GM12878 (cell line): ENCODE measurements at regions not wholly inside any gene's neighbourhood (a gene's known extent, or its start where the extent isn't known, plus 50 kb on each side); places are given as distances from the start of the nearest gene placed in this dataset.

Experiments used
- ATAC-seq: fragments of 200-7000 bp; cut with Tn5 transposase; 3 replicates; pipeline ENCODE4 v1.9.1; 2020; ENCODE audit warnings: mild to moderate bottlenecking, moderate library complexity
- BruUV-seq: library from RNA; stranded (reverse); fragments of 400-500 nt; replicated peaks from 2 replicates; lab custom pipeline; 2021; lab: Mats Ljungman, UMichigan
- CTCF ChIA-PET: fragments of 300-600 bp; sonication (Branson Sonifier 250); formaldehyde crosslinking; extraction: SDS; loops from one replicate; lab custom pipeline; 2021; ENCODE audit warnings: inconsistent platforms; lab: Yijun Ruan, JAX
- POLR2A ChIA-PET: fragments of 350-600 bp; formaldehyde crosslinking; extraction: SDS; loops from one replicate; lab custom pipeline; 2021; ENCODE audit warnings: inconsistent platforms; lab: Charles Lee
- RAD21 ChIA-PET: fragments of 300-600 bp; sonication (Branson Sonifier 250); formaldehyde crosslinking; loops from one replicate; lab custom pipeline; 2023; ENCODE audit warnings: antibody characterized with exemption; ENCODE audit not compliant: unreplicated experiment; lab: Charles Lee
- SMC1A ChIA-PET: fragments of 300-600 bp; sonication (Branson Sonifier 250); formaldehyde crosslinking; loops from one replicate; lab custom pipeline; 2023; ENCODE audit not compliant: unreplicated experiment, uncharacterized antibody; lab: Charles Lee
- DNase-seq: peaks from one replicate; pipeline ENCODE4 v3.0.0-alpha.2; 2011; ENCODE audit warnings: low read depth, low spot score
- FAIRE-seq: peaks from 3 replicates; lab custom pipeline; 2011; peaks lifted over from hg19 to GRCh38; lab: Jason Lieb, UNC
- H2AFZ ChIP-seq: 2 replicates; pipeline ENCODE4 v1.6.0; 2011; ENCODE audit warnings: low read depth, low read length, control low read depth; ENCODE audit not compliant: control insufficient read depth
- H3K27ac ChIP-seq: 2 replicates; pipeline ENCODE4 v1.5.1; 2011; ENCODE audit warnings: control low read depth; ENCODE audit not compliant: control insufficient read depth, insufficient read depth
- H3K27me3 ChIP-seq, 2 experiments: replicated peaks in 1 of 2; 2 replicates each; pipeline versions ENCODE4 v1.6.0 to v1.6.1; 2011; ENCODE audit warnings: low read length in 1 of 2; ENCODE audit not compliant: control insufficient read depth in 2 of 2, insufficient read depth in 2 of 2
- H3K36me3 ChIP-seq, 2 experiments: 2 replicates each; pipeline ENCODE4 v1.5.1; 2011; ENCODE audit warnings: low read length in 1 of 2; ENCODE audit not compliant: control insufficient read depth in 2 of 2, insufficient read depth in 2 of 2
- H3K4me1 ChIP-seq: 2 replicates; pipeline ENCODE4 v1.6.1; 2011; ENCODE audit warnings: mild to moderate bottlenecking, low read length, moderate library complexity, mixed read lengths; ENCODE audit not compliant: control insufficient read depth, insufficient read depth
- H3K4me2 ChIP-seq: 2 replicates; pipeline ENCODE4 v1.6.0; 2011; ENCODE audit warnings: control low read depth; ENCODE audit not compliant: control insufficient read depth, insufficient read depth
- H3K4me3 ChIP-seq: fragments of 200-600 bp; sonication (generic); 2 replicates; pipeline ENCODE4 v1.5.1; 2016
- H3K79me2 ChIP-seq: 2 replicates; pipeline ENCODE4 v1.6.0; 2011; ENCODE audit warnings: low read length; ENCODE audit not compliant: control insufficient read depth, insufficient read depth
- H3K9ac ChIP-seq: 2 replicates; pipeline ENCODE4 v1.8.0; 2011; ENCODE audit warnings: low read length, control low read depth, mixed read lengths; ENCODE audit not compliant: control insufficient read depth, insufficient read depth
- H3K9me3 ChIP-seq: replicated peaks from 3 replicates; pipeline ENCODE4 v1.5.1; 2011; ENCODE audit warnings: mild to moderate bottlenecking, low read length; ENCODE audit not compliant: control insufficient read depth, insufficient read depth
- H4K20me1 ChIP-seq: 2 replicates; pipeline ENCODE4 v1.6.0; 2011; ENCODE audit not compliant: control insufficient read depth, insufficient read depth
- CUX1 ChIP-seq: IDR thresholded peaks from 2 replicates; pipeline ENCODE4 v1.6.1; 2012; ENCODE audit warnings: improper control_type of control experiment, low read depth, low read length; ENCODE audit not compliant: insufficient replicate concordance
- EZH2 ChIP-seq: IDR thresholded peaks from 2 replicates; pipeline ENCODE4 v1.6.1; 2012; ENCODE audit warnings: low read depth, mild to moderate bottlenecking, control low read depth, inconsistent platforms, low read length, borderline replicate concordance; ENCODE audit not compliant: control insufficient read depth
- GABPA ChIP-seq: IDR thresholded peaks from 2 replicates; pipeline ENCODE4 v1.6.1; 2014; ENCODE audit warnings: antibody characterized with exemption, low read depth, mild to moderate bottlenecking, inconsistent platforms
- KAT2A ChIP-seq: conservative IDR thresholded peaks from 2 replicates; pipeline ENCODE4 v1.6.1; 2011; ENCODE audit warnings: low read depth, low read length; ENCODE audit not compliant: control insufficient read depth
- LARP7 ChIP-seq: fragments of 450-650 bp; IDR thresholded peaks from 2 replicates; pipeline ENCODE4 v1.6.1; 2017; ENCODE audit warnings: mild to moderate bottlenecking
- NBN ChIP-seq: fragments of 450-650 bp; IDR thresholded peaks from 2 replicates; pipeline ENCODE4 v1.6.1; 2016
- PAX5 ChIP-seq: IDR thresholded peaks from 2 replicates; pipeline ENCODE4 v1.6.1; 2011; ENCODE audit warnings: low read depth, low read length, borderline replicate concordance
- PAX8 ChIP-seq: fragments of 450-650 bp; IDR thresholded peaks from 2 replicates; pipeline ENCODE4 v1.6.1; 2017; ENCODE audit warnings: mild to moderate bottlenecking, moderate library complexity
- PML ChIP-seq: IDR thresholded peaks from 2 replicates; pipeline ENCODE4 v1.6.1; 2012; ENCODE audit warnings: low read length, inconsistent platforms
- POLR2A ChIP-seq: IDR thresholded peaks from 2 replicates; pipeline ENCODE4 v1.6.1; 2011; ENCODE audit warnings: low read depth, mild to moderate bottlenecking, low read length
- RAD21 ChIP-seq: IDR thresholded peaks from 2 replicates; pipeline ENCODE4 v1.6.1; 2011; ENCODE audit warnings: mild to moderate bottlenecking, low read depth, low read length, moderate library complexity; ENCODE audit not compliant: insufficient read depth
- SREBF1 ChIP-seq: IDR thresholded peaks from 2 replicates; pipeline ENCODE4 v1.6.1; 2012; ENCODE audit warnings: mild to moderate bottlenecking, low read length
- TARDBP ChIP-seq: IDR thresholded peaks from 2 replicates; pipeline ENCODE4 v1.6.1; 2016; ENCODE audit warnings: borderline replicate concordance
- TCF7 ChIP-seq: IDR thresholded peaks from 2 replicates; pipeline ENCODE4 v1.6.1; 2014; ENCODE audit warnings: antibody characterized with exemption, borderline replicate concordance
- WGBS: methylation state at CpG from one replicate; pipeline ENCODE4 v1.1.6; 2016; ENCODE audit warnings: low lambda C conversion rate; ENCODE audit not compliant: insufficient replicate concordance, insufficient coverage; ENCODE audit errors: missing lambda C conversion rate; 5-methylcytosine and 5-hydroxymethylcytosine counted together
- in situ Hi-C: fragments of 300-500 bp; cut with MboI; formaldehyde crosslinking; loops from 9 replicates; pipeline ENCODE4 v1.14.3; 2018; ENCODE audit warnings: mixed read lengths
- intact Hi-C: fragments of 100-400 bp; cut with micrococcal nuclease; formaldehyde crosslinking; loops from one replicate; pipeline ENCODE4 v1.14.2; 2022; ENCODE audit not compliant: unreplicated experiment
- TF ChIP-seq, protein P1 (sequence below): fragments of 450-650 bp; IDR thresholded peaks from 2 replicates; pipeline ENCODE4 v1.6.1; 2017; ENCODE audit warnings: mild to moderate bottlenecking, low read depth, inconsistent platforms; ENCODE audit not compliant: poor library complexity, severe bottlenecking
- TF ChIP-seq, protein P2 (sequence below): fragments of 450-650 bp; IDR thresholded peaks from 2 replicates; pipeline ENCODE4 v1.6.1; 2017; ENCODE audit warnings: mild to moderate bottlenecking
- TF ChIP-seq, protein P3 (sequence below): IDR thresholded peaks from 2 replicates; pipeline ENCODE4 v1.6.1; 2012; ENCODE audit warnings: low read depth, low read length, improper control_type of control experiment

- ChIA-PET CTCF (no interaction called here), POLR2A (no interaction called here), RAD21 (no interaction called here), SMC1A (no interaction called here)
- H3K36me3 ChIP-seq, result no peaks in the 10 kb centered on the region
- H3K27me3 ChIP-seq, result no peaks in the 10 kb centered on the region
- BruUV-seq, result no TSS peak
- intact Hi-C loops (no loop called here), in situ Hi-C loops (no loop called here)
- no peaks in the 10 kb centered on the region for H4K20me1 ChIP-seq
- H2AFZ ChIP-seq, result no peak overlapping the region
- H3K79me2 ChIP-seq, result no peaks in the 10 kb centered on the region
- H3K4me1 ChIP-seq, result no peaks in the 10 kb centered on the region
- ATAC-seq, result no peak
- H3K4me3 ChIP-seq, result no peak overlapping the region
- no peak for DNase-seq
- no peak overlapping the region for H3K4me2 ChIP-seq
- no peak overlapping the region for H3K9ac ChIP-seq
- FAIRE-seq, result no peak
- H3K9me3 ChIP-seq, result no peaks in the 10 kb centered on the region
- WGBS, result 0% methylated on average over 1 of the region's 1 CpG
- H3K27ac ChIP-seq, result no peak overlapping the region
- no peak for TF ChIP-seq PAX5
- no peak for TF ChIP-seq KAT2A
- no peak for TF ChIP-seq CUX1
- TF ChIP-seq RAD21, result no peak
- TF ChIP-seq, protein P1, sequence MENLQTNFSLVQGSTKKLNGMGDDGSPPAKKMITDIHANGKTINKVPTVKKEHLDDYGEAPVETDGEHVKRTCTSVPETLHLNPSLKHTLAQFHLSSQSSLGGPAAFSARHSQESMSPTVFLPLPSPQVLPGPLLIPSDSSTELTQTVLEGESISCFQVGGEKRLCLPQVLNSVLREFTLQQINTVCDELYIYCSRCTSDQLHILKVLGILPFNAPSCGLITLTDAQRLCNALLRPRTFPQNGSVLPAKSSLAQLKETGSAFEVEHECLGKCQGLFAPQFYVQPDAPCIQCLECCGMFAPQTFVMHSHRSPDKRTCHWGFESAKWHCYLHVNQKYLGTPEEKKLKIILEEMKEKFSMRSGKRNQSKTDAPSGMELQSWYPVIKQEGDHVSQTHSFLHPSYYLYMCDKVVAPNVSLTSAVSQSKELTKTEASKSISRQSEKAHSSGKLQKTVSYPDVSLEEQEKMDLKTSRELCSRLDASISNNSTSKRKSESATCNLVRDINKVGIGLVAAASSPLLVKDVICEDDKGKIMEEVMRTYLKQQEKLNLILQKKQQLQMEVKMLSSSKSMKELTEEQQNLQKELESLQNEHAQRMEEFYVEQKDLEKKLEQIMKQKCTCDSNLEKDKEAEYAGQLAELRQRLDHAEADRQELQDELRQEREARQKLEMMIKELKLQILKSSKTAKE, result no peak
- no peak for TF ChIP-seq TARDBP
- no peak for TF ChIP-seq TCF7
- TF ChIP-seq PAX8, result no peak
- no peak for TF ChIP-seq SREBF1
- no peak for TF ChIP-seq EZH2
- no peak for TF ChIP-seq PML
- TF ChIP-seq GABPA, result no peak
- TF ChIP-seq, protein P2, sequence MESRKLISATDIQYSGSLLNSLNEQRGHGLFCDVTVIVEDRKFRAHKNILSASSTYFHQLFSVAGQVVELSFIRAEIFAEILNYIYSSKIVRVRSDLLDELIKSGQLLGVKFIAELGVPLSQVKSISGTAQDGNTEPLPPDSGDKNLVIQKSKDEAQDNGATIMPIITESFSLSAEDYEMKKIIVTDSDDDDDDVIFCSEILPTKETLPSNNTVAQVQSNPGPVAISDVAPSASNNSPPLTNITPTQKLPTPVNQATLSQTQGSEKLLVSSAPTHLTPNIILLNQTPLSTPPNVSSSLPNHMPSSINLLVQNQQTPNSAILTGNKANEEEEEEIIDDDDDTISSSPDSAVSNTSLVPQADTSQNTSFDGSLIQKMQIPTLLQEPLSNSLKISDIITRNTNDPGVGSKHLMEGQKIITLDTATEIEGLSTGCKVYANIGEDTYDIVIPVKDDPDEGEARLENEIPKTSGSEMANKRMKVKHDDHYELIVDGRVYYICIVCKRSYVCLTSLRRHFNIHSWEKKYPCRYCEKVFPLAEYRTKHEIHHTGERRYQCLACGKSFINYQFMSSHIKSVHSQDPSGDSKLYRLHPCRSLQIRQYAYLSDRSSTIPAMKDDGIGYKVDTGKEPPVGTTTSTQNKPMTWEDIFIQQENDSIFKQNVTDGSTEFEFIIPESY, result no peak
- no peak for TF ChIP-seq LARP7
- TF ChIP-seq NBN, result no peak
- TF ChIP-seq, protein P3, sequence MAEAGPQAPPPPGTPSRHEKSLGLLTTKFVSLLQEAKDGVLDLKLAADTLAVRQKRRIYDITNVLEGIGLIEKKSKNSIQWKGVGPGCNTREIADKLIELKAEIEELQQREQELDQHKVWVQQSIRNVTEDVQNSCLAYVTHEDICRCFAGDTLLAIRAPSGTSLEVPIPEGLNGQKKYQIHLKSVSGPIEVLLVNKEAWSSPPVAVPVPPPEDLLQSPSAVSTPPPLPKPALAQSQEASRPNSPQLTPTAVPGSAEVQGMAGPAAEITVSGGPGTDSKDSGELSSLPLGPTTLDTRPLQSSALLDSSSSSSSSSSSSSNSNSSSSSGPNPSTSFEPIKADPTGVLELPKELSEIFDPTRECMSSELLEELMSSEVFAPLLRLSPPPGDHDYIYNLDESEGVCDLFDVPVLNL, result no peak
- TF ChIP-seq POLR2A, result no peak
Measured at GRCh38 chr4:135594521-135594920, 1392.9 kb upstream of the PABPC4L start.
